Urinary bladder (tissue), 3 donors: ENCODE measurements at regions not wholly inside any gene's neighbourhood (a gene's known extent, or its start where the extent isn't known, plus 50 kb on each side); places are given as distances from the start of the nearest gene placed in this dataset.
"Not testable (repeated sequence)": the region's sequence is repeated elsewhere in the genome, so short reads cannot be mapped to it uniquely, and the experiment has no call there.

Experiments
- DNase-seq: peaks from one replicate; pipeline ENCODE4 v3.0.0-alpha.2; 2015; ENCODE audit errors: extremely low spot score
- H3K27ac ChIP-seq: one replicate; pipeline ENCODE4 v1.5.1; 2013; ENCODE audit warnings: low read depth, mild to moderate bottlenecking, moderate library complexity
- H3K36me3 ChIP-seq: one replicate; pipeline ENCODE4 v1.6.1; 2013; ENCODE audit warnings: mild to moderate bottlenecking, moderate library complexity; ENCODE audit not compliant: insufficient read depth
- H3K4me1 ChIP-seq: one replicate; pipeline ENCODE4 v1.6.1; 2013; ENCODE audit warnings: mild to moderate bottlenecking, moderate library complexity; ENCODE audit not compliant: insufficient read depth
- H3K4me3 ChIP-seq: one replicate; pipeline ENCODE4 v1.5.1; 2013; ENCODE audit warnings: low read depth, low read length
- WGBS: extraction: QIAGEN DNeasy Blood & Tissue Kit; methylation state at CpG from one replicate; pipeline ENCODE4 v1.1.7; 2013; 5-methylcytosine and 5-hydroxymethylcytosine counted together
- donor health status: healthy with polysubstance abuse.
- donor health status: healthy.

DNA sequence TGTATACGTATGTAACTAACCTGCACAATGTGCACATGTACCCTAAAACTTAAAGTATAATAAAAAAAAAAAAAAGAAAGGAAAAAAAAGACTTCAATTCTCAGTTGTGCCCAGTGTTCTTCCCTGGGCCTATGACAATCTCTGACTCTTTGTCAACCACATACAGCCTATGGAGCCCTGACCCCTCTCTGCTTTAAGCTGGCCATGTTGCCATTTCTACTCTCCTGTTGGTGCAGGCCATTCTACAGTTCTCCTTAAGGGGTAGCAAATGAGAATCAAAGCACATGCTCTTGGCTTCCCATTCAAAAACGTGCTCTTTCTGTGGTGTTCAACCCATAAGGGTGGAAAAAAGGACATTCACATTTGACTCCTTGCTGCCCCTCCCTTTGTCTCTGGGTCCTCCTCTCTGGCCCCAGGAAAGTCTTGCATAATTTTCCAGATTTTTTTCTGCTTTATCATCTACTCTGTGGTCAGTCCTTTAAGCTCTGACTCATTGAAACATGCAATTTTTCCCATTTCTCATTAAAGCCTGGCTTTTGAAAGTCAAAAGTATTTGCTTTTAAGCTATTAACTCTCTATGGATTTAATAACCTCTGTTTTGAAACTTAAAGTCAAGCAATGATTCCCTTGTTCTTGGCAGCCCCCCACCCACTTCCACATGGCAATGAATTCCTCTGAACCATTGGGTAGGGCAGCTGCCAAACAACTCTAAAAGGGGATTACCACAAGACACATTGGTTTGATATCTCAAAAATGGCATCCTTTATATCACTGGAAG, 208.6 kb upstream of the MCHR2 start:
- Histone ChIP-seq H3K36me3 (no peaks in the 10 kb centered on the region), H3K27ac (no peak overlapping the region), H3K4me1 (no peaks in the 10 kb centered on the region), H3K4me3 (no peak overlapping the region)
- 66% methylated on average over 2 of the region's 2 CpGs for WGBS
- no peak for DNase-seq

DNA sequence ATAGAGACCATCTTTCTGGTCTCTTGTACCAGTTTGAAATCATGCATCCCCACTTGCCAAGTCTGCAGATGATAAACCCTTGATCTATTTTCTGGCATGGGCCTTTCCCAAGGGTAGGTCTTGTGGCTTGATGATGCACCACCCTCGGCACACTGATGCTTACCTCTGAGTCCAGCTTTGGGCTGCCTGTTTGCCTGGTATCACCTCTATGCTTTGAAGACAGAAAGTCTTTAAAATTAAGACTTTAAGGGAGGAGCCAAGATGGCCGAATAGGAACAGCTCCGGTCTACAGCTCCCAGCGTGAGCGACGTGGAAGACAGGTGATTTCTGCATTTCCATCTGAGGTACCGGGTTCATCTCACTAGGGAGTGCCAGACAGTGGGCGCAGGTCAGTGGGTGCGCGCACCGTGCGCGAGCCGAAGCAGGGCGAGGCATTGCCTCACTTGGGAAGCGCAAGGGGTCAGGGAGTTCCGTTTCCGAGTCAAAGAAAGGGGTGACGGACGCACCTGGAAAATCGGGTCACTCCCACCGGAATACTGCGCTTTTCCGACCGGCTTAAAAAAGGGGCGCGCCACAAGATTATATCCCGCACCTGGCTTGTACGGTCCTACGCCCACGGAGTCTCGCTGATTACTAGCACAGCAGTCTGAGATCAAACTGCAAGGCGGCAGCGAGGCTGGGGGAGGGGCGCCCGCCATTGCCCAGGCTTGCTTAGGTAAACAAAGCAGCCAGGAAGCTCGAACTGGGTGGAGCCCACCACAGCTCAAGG, 202.4 kb upstream of the MCHR2 start:
- not testable (repeated sequence) for H3K4me1 ChIP-seq, DNase-seq, H3K36me3 ChIP-seq, H3K27ac ChIP-seq, H3K4me3 ChIP-seq
- 92% methylated on average over 31 of the region's 37 CpGs for WGBS

DNA sequence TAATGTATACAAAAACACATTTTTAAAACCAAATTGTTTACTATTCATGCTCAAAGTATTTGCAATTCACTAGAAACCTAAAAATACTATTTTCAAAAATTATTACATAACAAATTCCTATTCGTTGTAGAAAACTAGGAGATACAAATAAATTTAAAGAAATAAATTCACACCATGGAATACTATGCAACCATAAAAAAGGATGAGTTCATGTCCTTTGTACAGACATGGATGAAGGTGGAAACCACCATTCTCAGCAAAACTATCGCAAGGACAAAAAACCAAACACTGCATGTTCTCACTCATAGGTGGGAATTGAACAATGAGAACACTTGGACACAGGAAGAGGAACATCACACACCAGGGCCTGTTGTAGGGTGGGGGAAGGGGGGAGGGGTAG, 201.2 kb upstream of the MCHR2 start:
- WGBS: 87% methylated on average over 2 of the region's 2 CpGs
- not testable (repeated sequence) for H3K27ac ChIP-seq, H3K4me3 ChIP-seq, H3K36me3 ChIP-seq, H3K4me1 ChIP-seq, DNase-seq

DNA sequence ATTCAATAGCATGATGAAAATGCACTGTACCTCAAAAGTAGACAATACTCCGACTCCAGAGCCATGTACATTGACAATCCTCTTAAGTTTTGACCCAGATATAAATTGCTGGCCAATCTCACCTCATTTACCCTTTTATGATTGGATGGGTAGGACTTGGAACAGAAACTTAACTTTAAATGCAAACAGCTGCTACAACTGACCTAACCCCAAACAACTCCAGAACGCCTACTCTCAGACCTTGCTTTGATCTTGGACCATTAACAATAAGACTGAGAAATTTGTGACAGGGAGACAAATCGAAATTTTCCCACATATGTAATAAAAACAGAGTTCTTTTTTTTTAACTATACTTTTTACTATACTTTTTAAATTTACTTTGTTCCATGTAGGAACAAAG, 200.5 kb upstream of the MCHR2 start:
- H3K27ac ChIP-seq: no peak overlapping the region
- 54% methylated on average over 3 of the region's 3 CpGs for WGBS
- no peaks in the 10 kb centered on the region for H3K36me3 ChIP-seq
- no peak overlapping the region for H3K4me3 ChIP-seq
- H3K4me1 ChIP-seq: no peaks in the 10 kb centered on the region
- no peak for DNase-seq

DNA sequence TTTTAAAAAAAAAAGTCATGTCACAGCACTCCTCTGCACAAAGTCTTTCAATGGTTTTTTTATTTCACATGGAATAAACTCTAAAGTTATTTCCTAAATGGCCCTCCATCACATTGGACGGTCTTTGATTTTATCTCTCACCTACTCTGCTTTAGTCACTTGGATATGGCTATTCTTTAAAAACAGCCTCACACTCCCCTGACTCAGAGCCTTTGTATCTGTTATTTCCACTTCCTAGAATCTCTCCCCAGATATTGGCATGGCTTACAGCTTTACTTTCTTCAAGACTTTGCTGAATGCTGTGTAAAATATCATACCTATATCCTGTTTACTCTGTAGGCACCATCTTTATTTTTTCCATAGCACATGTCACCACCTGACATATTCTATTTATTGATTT, 194.7 kb upstream of the MCHR2 start:
- Histone ChIP-seq H3K4me1 (no peaks in the 10 kb centered on the region), H3K27ac (no peak overlapping the region), H3K36me3 (no peaks in the 10 kb centered on the region), H3K4me3 (no peak overlapping the region)
- no peak for DNase-seq
- 70% methylated on average over 1 of the region's 1 CpG for WGBS

DNA sequence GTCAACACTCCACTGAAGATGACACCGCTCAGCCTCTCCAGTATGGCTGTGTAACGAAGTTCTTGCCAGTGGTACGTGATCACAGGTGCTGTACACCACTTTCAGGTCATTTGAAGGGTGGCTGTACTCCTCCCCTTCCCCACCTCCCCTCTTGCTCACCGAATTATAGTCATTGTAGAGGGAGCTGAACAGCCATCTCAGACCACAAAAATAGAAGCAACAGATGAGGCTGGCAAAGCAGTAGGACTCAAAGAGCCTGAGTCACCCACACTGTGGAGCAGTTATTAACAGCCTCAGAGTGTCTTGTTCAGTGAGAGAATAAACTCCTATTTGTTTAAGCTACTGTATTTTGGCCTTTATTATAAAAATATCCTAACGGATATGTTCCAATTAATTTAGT, 192.5 kb upstream of the MCHR2 start:
- H3K4me3 ChIP-seq: no peak overlapping the region
- no peak for DNase-seq
- H3K27ac ChIP-seq: no peak overlapping the region
- no peaks in the 10 kb centered on the region for H3K4me1 ChIP-seq
- H3K36me3 ChIP-seq: no peaks in the 10 kb centered on the region
- 82% methylated on average over 5 of the region's 5 CpGs for WGBS

DNA sequence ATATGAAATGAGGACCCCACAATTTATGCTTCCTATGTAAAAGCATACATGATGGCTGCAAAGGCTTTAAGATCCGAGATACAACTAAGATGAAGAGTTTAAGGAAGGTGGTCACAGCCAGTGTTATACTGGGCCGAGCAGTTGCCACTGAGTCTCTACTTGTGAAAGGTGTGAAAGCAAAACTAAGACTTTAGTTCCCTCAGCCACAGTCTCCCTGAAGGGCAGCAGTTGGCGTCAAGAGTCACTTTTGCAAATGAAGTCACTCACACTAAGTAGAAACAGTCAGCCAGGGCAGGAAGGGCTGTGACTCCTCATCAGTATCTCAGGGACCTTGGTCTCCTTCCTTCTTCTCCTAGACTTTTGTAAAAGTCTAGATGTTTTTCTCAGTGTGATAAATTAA, 191.6 kb upstream of the MCHR2 start:
- H3K27ac ChIP-seq: no peak overlapping the region
- DNase-seq: no peak
- 56% methylated on average over 3 of the region's 3 CpGs for WGBS
- no peak overlapping the region for H3K4me3 ChIP-seq
- no peaks in the 10 kb centered on the region for H3K36me3 ChIP-seq
- no peaks in the 10 kb centered on the region for H3K4me1 ChIP-seq

DNA sequence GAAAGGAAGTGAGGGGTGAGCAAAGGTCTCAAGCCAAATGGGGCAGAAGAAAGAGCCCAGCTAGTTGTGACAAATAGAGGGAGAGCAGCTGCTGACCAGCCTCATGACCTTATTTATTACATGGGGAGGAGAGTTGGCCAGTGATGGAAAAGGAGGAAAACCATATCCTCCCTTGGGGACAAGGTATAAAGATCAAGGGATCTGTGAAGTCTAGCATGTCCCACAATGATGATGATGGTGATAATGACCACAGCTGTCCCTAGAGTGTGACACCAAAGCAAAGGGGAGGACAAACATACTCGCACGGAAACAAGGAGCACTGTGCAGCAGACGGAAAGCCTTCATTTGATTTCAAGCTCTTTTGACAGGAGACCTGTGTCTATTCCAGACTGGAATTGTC, 190.4 kb upstream of the MCHR2 start:
- 63% methylated on average over 3 of the region's 3 CpGs for WGBS
- DNase-seq: no peak
- H3K27ac ChIP-seq: no peak overlapping the region
- no peaks in the 10 kb centered on the region for H3K36me3 ChIP-seq
- H3K4me3 ChIP-seq: no peak overlapping the region
- H3K4me1 ChIP-seq: no peaks in the 10 kb centered on the region

DNA sequence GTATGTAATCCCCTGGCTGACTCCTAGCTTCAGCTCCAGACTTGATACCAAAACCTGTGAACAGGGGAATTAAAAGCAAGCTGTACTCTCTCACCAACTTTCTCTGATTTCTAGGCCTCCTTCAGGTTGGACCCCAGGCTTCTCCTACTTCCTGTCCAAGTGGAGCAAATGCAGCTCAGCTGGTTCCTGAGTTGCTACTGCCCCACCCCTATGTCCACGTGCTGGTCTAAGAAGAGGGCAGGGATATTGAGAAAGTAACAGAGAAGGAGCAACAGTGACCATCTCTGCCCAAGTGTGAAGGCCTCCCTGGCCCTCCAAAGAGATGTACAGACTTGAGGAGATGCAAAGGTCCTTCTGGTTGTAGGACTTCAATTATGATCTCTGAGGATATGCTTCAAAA, 188.3 kb upstream of the MCHR2 start:
- no peak overlapping the region for H3K27ac ChIP-seq
- H3K4me3 ChIP-seq: no peak overlapping the region
- no peaks in the 10 kb centered on the region for H3K4me1 ChIP-seq
- 35% methylated on average over 1 of the region's 1 CpG for WGBS
- no peaks in the 10 kb centered on the region for H3K36me3 ChIP-seq
- DNase-seq: no peak

DNA sequence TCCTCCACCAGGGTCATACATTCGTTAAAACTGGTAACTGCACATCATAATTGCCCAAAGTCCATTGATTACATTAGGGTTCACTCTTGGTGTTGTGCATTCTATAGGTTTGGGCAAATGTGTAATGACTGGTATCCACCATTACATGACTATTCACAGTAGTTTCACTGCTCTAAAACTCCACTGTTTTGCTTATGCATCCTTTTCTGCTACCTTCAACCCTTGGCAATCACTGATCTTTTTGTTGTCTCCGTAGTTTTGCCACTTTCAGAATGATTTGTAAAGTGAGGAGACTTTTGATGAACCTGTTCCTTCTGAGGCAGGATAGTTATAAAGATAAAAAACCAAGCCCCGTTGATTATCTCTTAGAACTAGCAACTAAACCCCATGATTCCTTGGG, 187.3 kb upstream of the MCHR2 start:
- Histone ChIP-seq H3K27ac (no peak overlapping the region), H3K4me3 (no peak overlapping the region), H3K36me3 (no peaks in the 10 kb centered on the region), H3K4me1 (no peaks in the 10 kb centered on the region)
- no peak for DNase-seq
- 62% methylated on average over 3 of the region's 3 CpGs for WGBS

DNA sequence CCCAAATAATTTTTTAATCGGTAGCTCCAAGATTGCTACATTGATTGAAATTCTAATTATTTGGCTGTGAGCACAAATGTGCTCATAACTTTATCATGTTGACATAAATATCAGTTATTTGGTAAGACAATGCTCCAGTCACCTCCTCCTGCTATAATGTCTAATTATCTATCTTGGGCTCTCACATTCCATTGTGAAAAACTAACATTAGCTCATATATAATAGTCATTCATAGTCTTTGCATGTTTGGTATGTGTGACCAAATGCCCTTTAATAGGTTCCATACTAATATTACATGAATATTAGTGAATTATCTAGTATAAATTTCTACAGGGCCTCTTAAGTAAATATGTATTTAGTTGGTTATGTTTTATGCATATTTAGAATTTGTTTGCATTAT, 185.6 kb upstream of the MCHR2 start:
- Histone ChIP-seq H3K4me1 (no peaks in the 10 kb centered on the region), H3K4me3 (no peak overlapping the region), H3K27ac (no peak overlapping the region), H3K36me3 (no peaks in the 10 kb centered on the region)
- WGBS: 93% methylated on average over 1 of the region's 1 CpG
- DNase-seq: no peak

DNA sequence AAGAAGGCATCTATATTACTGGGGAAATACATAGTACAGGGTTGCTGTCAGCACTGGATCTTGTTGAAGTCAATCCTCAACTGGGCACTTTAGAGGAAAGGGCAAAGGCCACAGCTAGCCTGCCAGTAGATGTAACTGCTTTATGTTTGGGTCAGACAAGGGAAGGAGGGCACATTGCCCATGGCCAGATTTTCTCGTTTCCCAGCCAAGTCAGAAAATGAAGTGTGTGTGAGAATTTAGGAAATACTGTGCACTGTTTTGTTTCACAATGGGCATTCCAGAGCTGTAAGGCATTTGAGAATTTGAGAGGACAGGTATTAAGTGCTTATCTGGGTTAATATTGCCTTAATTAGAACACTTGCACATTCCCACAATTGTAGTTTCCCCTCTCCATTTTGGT, 183.9 kb upstream of the MCHR2 start:
- no peak for DNase-seq
- H3K4me3 ChIP-seq: no peak overlapping the region
- H3K36me3 ChIP-seq: no peaks in the 10 kb centered on the region
- no peaks in the 10 kb centered on the region for H3K4me1 ChIP-seq
- 46% methylated on average over 1 of the region's 1 CpG for WGBS
- H3K27ac ChIP-seq: no peak overlapping the region

DNA sequence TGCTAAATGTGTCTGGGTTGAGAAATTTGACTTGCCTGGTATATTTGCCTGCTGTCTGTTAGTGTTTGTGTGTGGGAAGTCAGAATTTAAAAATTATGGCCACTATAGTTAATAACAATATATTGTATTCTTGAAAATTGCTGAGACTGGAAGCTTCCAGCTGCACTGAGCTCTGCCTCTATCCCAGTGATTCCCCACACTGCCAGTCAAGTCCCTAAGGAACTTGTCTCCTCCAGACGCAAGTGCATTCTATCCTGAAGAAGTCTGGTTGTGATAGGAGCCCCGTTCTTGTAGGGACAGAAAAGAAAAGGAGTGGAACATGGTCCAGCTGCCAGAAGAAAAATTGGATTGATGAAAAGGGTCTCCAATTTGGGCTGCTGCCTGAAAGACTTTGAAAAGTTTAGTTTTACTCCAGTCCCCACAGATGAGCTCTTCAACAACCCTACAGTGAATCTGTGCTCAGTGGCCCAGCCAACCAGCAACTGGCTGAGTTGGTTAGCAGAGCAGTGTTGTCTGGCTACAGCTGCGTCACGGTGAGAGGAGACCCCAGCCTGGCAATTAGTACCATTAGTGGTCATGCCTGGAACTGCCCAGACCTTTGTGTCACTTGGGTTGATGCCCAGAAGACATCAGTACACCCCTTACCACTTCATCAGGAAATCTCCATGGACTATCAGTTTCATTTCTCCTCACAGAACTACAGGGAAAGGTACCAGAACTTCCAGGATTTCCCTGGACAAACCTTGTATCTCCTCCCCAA, 183.1 kb upstream of the MCHR2 start:
- DNase-seq: no peak
- Histone ChIP-seq H3K27ac (no peak overlapping the region), H3K36me3 (no peaks in the 10 kb centered on the region), H3K4me1 (no peaks in the 10 kb centered on the region), H3K4me3 (no peak overlapping the region)
- WGBS: 76% methylated on average over 4 of the region's 4 CpGs
